AG20443 (cell line): ENCODE measurements at regions not wholly inside any gene's neighbourhood (a gene's known extent, or its start where the extent isn't known, plus 50 kb on each side); places are given as distances from the start of the nearest gene placed in this dataset.
A peak's percentile ranks its signal among the peaks of the same experiment; 100 is the strongest.
"Not testable (repeated sequence)": the region's sequence is repeated elsewhere in the genome, so short reads cannot be mapped to it uniquely, and the experiment has no call there.

Source experiments
- DNase-seq: peaks from one replicate; pipeline ENCODE4 v3.0.0; 2012; ENCODE audit warnings: low spot score, mixed read lengths

DNA sequence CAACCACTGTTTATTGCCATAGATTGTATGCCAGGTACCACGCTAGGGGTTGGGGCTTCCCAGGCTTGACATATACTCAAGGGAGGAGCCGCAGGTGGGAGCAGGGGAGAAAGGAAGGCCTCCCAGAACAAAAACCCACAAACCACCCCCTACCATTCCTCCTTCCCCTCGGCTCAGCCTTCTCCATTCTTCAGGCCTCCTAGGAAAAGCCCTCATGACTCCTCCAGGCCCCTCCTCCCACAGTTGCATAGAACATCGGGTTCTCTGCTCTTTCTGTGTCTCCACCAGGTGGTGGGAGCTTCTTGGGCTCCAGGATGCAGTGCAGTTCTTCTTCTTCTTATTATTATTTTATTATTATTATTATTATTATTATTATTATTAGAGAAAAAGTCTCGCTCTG is 80.3 kb downstream of the ZFP36L2 start:
- DNase-seq: no peak

DNA sequence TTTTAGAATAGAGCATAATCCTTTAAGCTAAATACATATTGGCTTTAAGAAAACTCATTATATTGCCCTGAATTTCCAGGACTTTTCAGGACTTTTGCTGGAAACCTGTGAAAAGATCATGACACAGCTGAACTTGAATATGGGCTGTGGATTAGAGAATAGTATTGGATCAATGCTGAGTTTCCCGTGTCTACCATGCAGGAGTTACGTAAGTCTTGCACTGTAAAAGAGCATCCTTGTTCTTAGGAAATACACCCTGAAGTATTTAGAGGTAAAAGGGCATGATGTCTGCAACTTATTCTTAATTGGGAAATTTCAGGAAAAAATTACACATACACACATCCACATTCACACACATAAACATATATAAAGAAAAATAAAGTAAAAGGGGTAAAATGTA is 82.1 kb downstream of the ZFP36L2 start:
- no peak for DNase-seq

DNA sequence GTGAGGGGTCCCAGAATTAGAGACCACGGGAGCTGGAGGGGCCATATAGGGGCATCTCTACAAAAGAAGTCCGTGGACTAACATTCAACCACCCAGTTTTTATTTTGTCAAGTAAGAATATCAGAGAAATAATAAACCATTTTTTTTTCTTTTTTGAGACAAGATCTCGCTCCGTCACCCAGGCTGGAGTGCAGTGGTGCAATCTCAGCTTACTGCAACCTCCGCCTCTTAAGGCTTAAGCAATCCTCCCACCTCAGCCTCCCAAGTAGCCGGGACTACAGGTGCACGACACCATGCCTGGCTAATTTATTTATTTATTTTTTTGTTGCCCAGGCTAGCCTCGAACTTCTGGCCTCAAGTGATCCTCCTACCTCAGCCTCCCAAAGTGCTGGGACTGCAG is 82.7 kb downstream of the ZFP36L2 start:
- no peak for DNase-seq

- DNase-seq: no peak
These were observed 83.4 kb downstream of the ZFP36L2 start for GRCh38 chr2:43142921-43143438.

- DNase-seq: not testable (repeated sequence)
These were observed 84.7 kb downstream of the ZFP36L2 start for GRCh38 chr2:43141636-43142151.

DNA sequence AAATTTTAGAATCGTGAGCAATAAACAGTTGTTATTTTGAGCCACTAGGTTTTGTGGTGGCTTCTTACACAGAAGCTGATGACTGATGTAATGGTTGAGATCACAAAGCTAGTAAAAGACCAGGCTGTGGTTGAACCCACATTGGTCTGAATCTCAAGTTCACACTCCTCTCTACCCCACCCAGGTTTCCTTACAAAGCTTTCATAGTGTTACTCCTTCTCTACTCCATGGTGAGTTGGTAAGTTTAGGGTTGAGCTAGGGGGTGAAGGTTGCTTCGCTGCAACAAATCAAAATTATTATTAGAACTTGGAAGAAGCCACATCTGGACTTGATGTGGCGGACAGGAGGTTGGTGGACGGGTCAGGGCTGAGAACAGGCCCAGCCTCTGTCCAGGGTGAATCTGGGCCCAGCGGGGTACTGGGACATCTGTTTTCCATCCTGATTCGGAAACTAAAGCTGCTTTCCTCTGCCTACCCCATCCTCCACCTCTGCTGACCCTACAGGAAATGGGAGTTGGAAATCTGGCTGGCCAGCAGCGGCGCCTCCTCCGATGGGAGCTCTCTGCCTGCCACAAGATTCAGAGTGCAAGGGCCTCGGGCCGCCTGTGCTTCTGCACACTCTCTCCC is 86.3 kb downstream of the ZFP36L2 start:
- DNase-seq: no peak

DNA sequence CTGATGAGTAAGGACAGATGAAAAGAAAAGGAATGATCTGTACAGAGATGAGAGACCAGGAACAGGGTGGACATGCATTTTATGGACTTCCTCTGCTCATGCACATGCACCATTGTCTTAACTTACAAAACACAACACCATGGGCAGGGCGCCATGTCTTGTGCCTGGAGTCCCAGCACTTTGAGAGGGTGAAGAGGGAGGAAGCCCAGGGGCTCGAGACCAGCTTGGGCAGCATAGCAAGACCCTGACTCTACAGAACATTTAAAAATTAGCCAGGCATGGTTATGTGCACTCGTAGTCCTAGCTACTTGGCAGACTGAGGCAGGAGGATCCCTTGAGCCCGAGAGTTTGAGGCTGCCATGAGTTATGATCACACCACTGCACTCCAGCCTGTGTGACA is 86.9 kb downstream of the ZFP36L2 start:
- no peak for DNase-seq

DNA sequence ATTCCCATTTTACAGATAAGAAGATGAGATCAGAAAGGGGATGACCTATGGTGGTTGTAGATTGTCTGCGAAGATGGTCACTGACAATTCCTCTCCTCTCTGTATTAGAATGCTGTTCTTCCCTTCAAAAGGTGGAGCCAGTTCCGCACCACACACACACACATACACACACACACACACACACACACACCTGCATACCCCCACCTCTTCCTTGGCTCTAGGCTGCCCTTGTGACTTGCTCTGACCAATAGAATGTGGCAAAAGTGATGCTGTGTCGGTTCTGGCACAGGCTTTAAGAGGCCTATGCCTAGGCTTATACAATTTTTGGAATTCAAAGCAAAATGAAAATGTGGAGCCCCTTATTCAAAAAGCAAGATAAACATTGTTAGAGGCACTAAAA is 88.0 kb downstream of the ZFP36L2 start:
- no peak for DNase-seq

DNA sequence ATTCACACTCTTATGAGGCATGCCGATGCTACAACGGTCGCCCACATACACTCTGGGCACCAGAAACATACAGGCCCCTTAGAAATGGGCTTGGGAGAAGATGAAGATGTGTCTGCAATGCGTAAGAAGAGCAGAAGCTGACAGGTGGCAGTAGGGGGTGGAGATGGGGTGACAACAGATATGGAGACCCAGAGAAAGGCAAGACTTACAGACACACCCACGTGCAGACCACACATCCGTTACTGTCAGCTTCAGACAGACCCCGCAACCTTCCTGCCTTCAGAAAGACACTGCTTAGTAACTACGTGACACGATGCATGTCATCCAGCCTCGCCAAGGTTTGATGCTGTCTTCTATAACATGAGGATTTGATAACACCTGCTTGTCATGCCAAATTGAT is 89.5 kb downstream of the ZFP36L2 start:
- DNase-seq: no peak

DNA sequence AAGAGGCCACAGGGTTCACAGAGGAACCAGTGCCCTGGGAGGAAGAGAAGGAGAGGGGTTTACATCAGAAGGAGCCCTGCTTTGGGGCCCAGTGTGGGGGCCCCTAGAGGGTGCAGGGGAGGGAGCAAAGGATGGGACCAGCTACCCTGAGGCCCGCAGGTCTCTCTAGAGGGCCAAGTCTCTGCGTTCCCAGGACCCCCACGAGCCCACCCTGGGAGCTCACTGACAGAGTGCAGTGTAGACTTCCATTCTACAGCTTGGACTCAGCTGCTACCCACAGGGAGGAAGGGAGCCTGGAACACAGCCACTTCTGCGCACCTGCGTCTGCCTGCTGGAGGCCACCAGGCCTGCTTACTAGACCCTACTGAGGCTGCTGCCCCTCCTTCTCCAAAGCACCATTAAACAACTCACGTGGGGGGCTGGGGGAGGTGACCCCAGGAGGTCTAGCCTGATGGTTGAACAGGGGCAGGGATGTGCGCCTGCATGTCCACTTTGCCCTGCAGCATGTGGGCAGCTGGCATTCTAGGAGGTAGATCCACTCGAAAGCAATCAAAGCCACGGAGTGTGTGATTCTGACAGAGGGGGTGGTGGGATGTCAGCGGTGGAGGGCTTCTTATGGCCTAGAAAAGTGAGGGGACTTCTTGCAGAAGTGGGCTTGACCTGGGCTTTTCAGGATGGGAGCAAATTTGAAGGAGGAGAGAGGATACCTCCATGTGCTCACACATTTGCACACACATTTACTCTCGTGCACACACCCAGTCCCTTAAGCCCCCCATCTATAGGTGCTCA is 90.2 kb downstream of the ZFP36L2 start:
- no peak for DNase-seq

- no peak for DNase-seq
These were observed 90.8 kb downstream of the ZFP36L2 start for GRCh38 chr2:43135583-43135982.

DNA sequence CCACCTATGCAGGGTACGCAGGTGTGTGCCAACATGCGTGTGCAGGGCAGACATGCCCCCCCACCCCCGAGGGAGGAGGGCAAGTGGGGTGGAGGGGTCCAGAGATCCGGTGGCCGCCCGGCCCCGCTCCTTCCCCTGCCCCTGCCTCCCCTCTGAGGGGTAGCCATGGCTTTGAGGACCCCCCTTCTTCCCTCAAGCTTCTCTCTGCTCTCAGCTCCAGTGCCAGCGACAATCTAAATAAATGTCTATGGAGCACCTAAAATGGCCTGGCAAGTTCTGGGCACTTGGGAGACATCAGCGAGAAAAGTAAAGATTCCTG is 91.9 kb downstream of the ZFP36L2 start:
- DNase-seq: no peak

- no peak for DNase-seq
These were observed 92.5 kb downstream of the ZFP36L2 start for GRCh38 chr2:43133708-43134570.

DNA sequence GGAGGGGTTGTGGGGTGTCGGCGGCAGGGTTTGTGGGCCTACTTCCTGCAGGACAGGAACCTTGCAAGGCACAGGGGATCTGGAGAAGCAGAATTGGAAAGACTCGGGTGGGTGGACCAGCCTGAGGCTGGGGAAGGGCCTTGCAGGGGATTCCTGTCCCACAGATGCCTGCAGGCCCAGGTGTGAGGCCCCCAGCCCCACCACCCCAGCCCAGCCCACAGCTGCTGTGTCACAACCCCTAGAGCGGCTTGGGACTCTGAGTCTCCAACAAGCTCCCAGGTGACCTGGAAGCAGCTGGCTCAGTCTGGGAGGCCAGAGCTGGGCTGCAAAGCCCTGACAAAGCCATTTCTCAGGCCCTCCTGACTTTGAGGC is 93.1 kb downstream of the ZFP36L2 start:
- DNase-seq: no peak

- no peak for DNase-seq
These were observed 93.6 kb downstream of the ZFP36L2 start for GRCh38 chr2:43132683-43133301.

DNA sequence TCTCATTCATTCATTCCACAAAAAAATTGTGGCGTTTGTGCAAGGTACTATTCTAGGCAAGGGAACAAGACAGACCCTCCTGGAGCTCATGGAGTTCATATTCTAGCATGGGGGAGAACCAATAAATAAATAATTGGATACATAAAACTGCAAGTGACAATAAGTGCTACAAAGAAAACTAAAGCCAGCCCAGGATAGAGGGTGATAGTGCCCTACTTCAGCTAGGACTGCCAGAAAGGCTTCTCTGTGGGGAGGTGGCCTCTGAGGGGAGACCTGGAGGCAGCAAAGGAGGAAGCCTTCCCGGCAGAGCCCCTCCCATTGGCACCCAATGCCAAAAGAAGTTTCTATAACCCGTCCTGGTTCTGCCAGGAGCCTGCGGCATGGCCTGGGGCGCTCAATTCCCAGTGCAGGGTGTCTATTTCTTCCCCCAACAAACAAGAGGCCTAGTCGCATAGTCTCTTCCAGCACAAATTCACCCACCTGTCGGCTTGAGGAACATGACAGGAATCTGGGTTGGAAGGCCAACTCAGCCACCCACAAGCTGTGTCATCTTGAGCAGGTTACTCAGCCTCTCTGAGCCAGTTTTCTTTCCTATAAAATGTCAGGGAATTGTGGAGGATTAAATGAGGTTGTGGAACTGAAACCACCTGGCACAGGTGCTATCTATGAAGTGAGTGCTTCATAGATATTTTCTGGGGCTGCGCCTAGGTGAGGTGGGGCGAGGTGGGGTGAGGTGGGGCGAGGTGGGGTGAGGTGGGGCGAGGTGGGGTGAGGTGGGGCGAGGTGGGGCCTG is 94.3 kb downstream of the ZFP36L2 start:
- DNase-seq: no peak

DNA sequence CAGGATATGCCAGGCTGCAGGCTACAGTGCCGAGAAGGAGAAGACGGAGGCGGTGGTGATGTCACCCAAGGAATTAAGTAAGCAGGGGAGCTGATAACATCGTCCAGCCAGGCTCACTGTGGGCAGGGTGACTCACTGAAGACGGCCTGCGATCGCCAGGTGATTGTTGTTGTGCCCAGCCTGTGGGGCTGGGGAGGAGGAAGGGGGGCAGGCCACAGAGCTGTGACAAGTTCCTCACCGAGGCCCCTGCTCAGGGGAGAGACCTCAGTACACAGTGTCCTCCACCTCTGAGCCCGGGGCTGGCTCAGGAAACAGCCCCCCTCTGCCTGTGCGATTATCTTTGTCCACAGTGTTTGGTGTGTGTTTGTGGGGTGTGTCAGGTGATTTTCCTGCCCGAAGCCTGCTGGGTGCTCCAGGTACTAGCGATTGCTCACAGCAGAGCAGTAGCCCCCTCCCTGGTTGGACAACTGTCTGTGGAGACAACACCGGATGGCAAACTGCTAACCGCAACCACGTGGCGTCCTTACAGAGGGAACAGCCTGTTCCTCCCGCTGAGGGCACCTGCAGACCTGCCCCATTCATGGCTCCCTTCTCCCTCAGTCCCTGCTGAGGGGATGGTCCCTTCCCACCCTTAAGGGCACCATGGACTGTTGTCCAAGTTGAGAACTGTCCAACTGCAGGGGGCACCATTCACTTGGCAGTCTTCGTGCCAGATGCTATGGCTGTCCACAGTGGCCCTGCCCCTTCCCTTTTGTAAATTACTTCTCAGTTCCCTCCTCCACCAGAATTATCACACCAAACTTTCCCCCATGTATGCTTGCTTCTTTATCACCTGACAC is 95.1 kb downstream of the ZFP36L2 start:
- peak; percentile 89 for DNase-seq

DNA sequence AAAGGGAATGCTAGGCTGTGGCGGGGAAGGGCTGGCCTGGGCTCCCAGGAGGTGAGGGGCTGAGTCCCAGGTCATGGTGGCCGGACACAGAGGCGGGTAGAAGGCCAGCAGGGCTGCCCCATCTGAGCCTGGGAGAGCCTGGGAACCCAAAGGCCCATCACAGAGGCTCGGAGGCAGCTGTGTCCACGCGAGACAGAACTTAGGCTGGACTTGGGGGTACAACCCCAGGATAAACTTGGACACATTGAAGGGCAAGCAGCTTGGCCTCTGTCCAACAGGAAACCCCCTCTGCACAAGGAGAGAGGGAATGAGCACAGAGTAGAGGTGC is 95.9 kb downstream of the ZFP36L2 start:
- DNase-seq: no peak

- DNase-seq: no peak
These were observed 96.5 kb downstream of the ZFP36L2 start for GRCh38 chr2:43129676-43130547.

DNA sequence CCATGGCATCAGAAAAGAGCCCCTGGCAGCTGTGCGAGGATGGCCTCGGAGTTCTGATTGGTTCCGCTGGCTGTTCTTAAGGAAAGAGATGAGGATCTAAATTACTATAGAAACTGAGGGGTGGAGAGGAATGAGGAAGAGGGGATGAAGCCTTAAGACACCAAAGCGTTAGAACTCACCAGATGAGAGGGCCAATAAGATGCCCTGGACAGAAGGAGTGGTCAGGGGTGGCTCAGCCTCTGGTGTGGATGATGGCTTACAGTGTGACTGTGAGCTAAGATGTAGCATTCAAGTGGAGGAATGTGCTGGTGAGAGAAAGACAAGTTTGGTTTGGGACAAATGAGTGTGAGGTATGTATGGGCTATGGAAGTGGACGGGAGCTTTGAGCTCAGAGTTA is 97.8 kb downstream of the ZFP36L2 start:
- DNase-seq: no peak
